IPS-20b (cell line): ENCODE measurements at regions not wholly inside any gene's neighbourhood (a gene's known extent, or its start where the extent isn't known, plus 50 kb on each side); places are given as distances from the start of the nearest gene placed in this dataset.

Experiments
- H3K27ac ChIP-seq: one replicate; pipeline ENCODE4 v1.5.1; 2013; ENCODE audit warnings: low read length
- H3K27me3 ChIP-seq: 2 replicates; pipeline ENCODE4 v1.6.1; 2013; ENCODE audit warnings: mild to moderate bottlenecking, low read length, inconsistent platforms; ENCODE audit not compliant: insufficient read depth
- H3K36me3 ChIP-seq: 2 replicates; pipeline ENCODE4 v1.6.1; 2013; ENCODE audit warnings: low read depth, mild to moderate bottlenecking, inconsistent platforms, low read length, moderate library complexity; ENCODE audit not compliant: insufficient read depth
- H3K4me1 ChIP-seq: 2 replicates; pipeline ENCODE4 v1.6.1; 2013; ENCODE audit warnings: mild to moderate bottlenecking, control low read depth, inconsistent platforms, low read length, moderate library complexity; ENCODE audit not compliant: insufficient read depth
- H3K4me3 ChIP-seq: 2 replicates; pipeline ENCODE4 v1.5.1; 2013; ENCODE audit warnings: mild to moderate bottlenecking, low read length, inconsistent platforms
- H3K9ac ChIP-seq: 2 replicates; pipeline ENCODE4 v1.6.1; 2013; ENCODE audit warnings: low read depth, mild to moderate bottlenecking, inconsistent platforms, low read length, moderate library complexity
- H3K9me3 ChIP-seq: 2 replicates; pipeline ENCODE4 v1.6.1; 2013; ENCODE audit warnings: mild to moderate bottlenecking, low read depth, low read length, inconsistent platforms; ENCODE audit not compliant: insufficient read depth

GRCh38 chr22:34972191-34972897 is 93.6 kb upstream of the ISX start:
- Histone ChIP-seq H3K27me3 (no peaks in the 10 kb centered on the region), H3K27ac (no peak overlapping the region), H3K36me3 (no peaks in the 10 kb centered on the region), H3K4me1 (peaks cover 23% of the 10 kb centered on the region), H3K9me3 (no peaks in the 10 kb centered on the region), H3K9ac (no peak overlapping the region), H3K4me3 (0 out of 2 replicates have a peak overlapping the region, but pooled peaks have one; percentile 14)

GRCh38 chr22:34973016-34973415 is 92.9 kb upstream of the ISX start:
- Histone ChIP-seq H3K27ac (no peak overlapping the region), H3K27me3 (no peaks in the 10 kb centered on the region), H3K4me3 (peak overlapping the region; percentile 14; the same call in 1 of the 2 replicates), H3K36me3 (no peaks in the 10 kb centered on the region), H3K9me3 (no peaks in the 10 kb centered on the region), H3K9ac (no peak overlapping the region), H3K4me1 (peaks cover 22% of the 10 kb centered on the region)

GRCh38 chr22:34973926-34974325 is 92.0 kb upstream of the ISX start:
- H3K4me3 ChIP-seq, result no peak overlapping the region
- H3K4me1 ChIP-seq, result peaks cover 22% of the 10 kb centered on the region
- no peaks in the 10 kb centered on the region for H3K9me3 ChIP-seq
- no peak overlapping the region for H3K9ac ChIP-seq
- H3K27me3 ChIP-seq, result no peaks in the 10 kb centered on the region
- H3K27ac ChIP-seq, result no peak overlapping the region
- no peaks in the 10 kb centered on the region for H3K36me3 ChIP-seq

- peaks cover 22% of the 10 kb centered on the region for H3K4me1 ChIP-seq
- no peaks in the 10 kb centered on the region for H3K27me3 ChIP-seq
- no peak overlapping the region for H3K27ac ChIP-seq
- no peak overlapping the region for H3K9ac ChIP-seq
- H3K9me3 ChIP-seq, result no peaks in the 10 kb centered on the region
- no peaks in the 10 kb centered on the region for H3K36me3 ChIP-seq
- no peak overlapping the region for H3K4me3 ChIP-seq
Observed at GRCh38 chr22:34975721-34976120, 90.2 kb upstream of the ISX start.

GRCh38 chr22:34976474-34976873 is 89.5 kb upstream of the ISX start:
- no peak overlapping the region for H3K4me3 ChIP-seq
- no peak overlapping the region for H3K9ac ChIP-seq
- H3K4me1 ChIP-seq, result peaks cover 22% of the 10 kb centered on the region
- no peak overlapping the region for H3K27ac ChIP-seq
- no peaks in the 10 kb centered on the region for H3K36me3 ChIP-seq
- H3K27me3 ChIP-seq, result no peaks in the 10 kb centered on the region
- H3K9me3 ChIP-seq, result no peaks in the 10 kb centered on the region

- Histone ChIP-seq H3K4me1 (peaks cover 22% of the 10 kb centered on the region), H3K27ac (no peak overlapping the region), H3K27me3 (no peaks in the 10 kb centered on the region), H3K36me3 (no peaks in the 10 kb centered on the region), H3K9ac (no peak overlapping the region), H3K4me3 (no peak overlapping the region), H3K9me3 (no peaks in the 10 kb centered on the region)
Observed at GRCh38 chr22:34976886-34977285, 89.1 kb upstream of the ISX start.

GRCh38 chr22:34986523-34986922 is 79.4 kb upstream of the ISX start:
- Histone ChIP-seq H3K9ac (no peak overlapping the region), H3K27me3 (no peaks in the 10 kb centered on the region), H3K4me3 (no peak overlapping the region), H3K4me1 (no peaks in the 10 kb centered on the region), H3K27ac (no peak overlapping the region), H3K36me3 (no peaks in the 10 kb centered on the region), H3K9me3 (peaks cover 21% of the 10 kb centered on the region)

- Histone ChIP-seq H3K36me3 (no peaks in the 10 kb centered on the region), H3K27ac (no peak overlapping the region), H3K27me3 (no peaks in the 10 kb centered on the region), H3K4me1 (no peaks in the 10 kb centered on the region), H3K9ac (no peak overlapping the region), H3K9me3 (peaks cover 9% of the 10 kb centered on the region; the same call in 1 of the 2 replicates), H3K4me3 (no peak overlapping the region)
Observed at GRCh38 chr22:34992672-34993071, 73.3 kb upstream of the ISX start.

GRCh38 chr22:34993548-34993947 is 72.4 kb upstream of the ISX start:
- Histone ChIP-seq H3K9me3 (0 out of 2 replicates have a peak, but pooled peaks cover under 1% of the 10 kb centered on the region), H3K27me3 (no peaks in the 10 kb centered on the region), H3K4me3 (no peak overlapping the region), H3K4me1 (no peaks in the 10 kb centered on the region), H3K9ac (no peak overlapping the region), H3K36me3 (no peaks in the 10 kb centered on the region), H3K27ac (no peak overlapping the region)

GRCh38 chr22:34997633-34998299 is 68.2 kb upstream of the ISX start:
- no peak overlapping the region for H3K9ac ChIP-seq
- H3K9me3 ChIP-seq, result no peaks in the 10 kb centered on the region
- no peaks in the 10 kb centered on the region for H3K36me3 ChIP-seq
- H3K27me3 ChIP-seq, result no peaks in the 10 kb centered on the region
- no peak overlapping the region for H3K27ac ChIP-seq
- H3K4me3 ChIP-seq, result no peak overlapping the region
- H3K4me1 ChIP-seq, result no peaks in the 10 kb centered on the region

GRCh38 chr22:34998921-34999320 is 67.0 kb upstream of the ISX start:
- Histone ChIP-seq H3K27ac (no peak overlapping the region), H3K9me3 (no peaks in the 10 kb centered on the region), H3K4me1 (no peaks in the 10 kb centered on the region), H3K4me3 (no peak overlapping the region), H3K27me3 (no peaks in the 10 kb centered on the region), H3K36me3 (no peaks in the 10 kb centered on the region), H3K9ac (no peak overlapping the region)

GRCh38 chr22:35008213-35008612 is 57.7 kb upstream of the ISX start:
- H3K9me3 ChIP-seq, result no peaks in the 10 kb centered on the region
- H3K9ac ChIP-seq, result no peak overlapping the region
- H3K27me3 ChIP-seq, result no peaks in the 10 kb centered on the region
- H3K4me1 ChIP-seq, result no peaks in the 10 kb centered on the region
- no peak overlapping the region for H3K4me3 ChIP-seq
- no peaks in the 10 kb centered on the region for H3K36me3 ChIP-seq
- H3K27ac ChIP-seq, result no peak overlapping the region
